Type B pancreatic cell (in vitro differentiated cells): ENCODE measurements at regions not wholly inside any gene's neighbourhood (a gene's known extent, or its start where the extent isn't known, plus 50 kb on each side); places are given as distances from the start of the nearest gene placed in this dataset.

Source experiments
- DNase-seq: peaks from one replicate; pipeline ENCODE4 v3.0.0; 2021; ENCODE audit warnings: mixed read lengths; ENCODE audit not compliant: unreplicated experiment; ENCODE audit errors: extremely low spot score
- H3K27ac Mint-ChIP-seq: 2 replicates; pipeline ENCODE4 v1.8.0; 2021; ENCODE audit warnings: mild to moderate bottlenecking, mixed read lengths
- H3K27me3 Mint-ChIP-seq: 2 replicates; pipeline ENCODE4 v1.8.0; 2021; ENCODE audit warnings: mixed read lengths
- H3K36me3 Mint-ChIP-seq: 2 replicates; pipeline ENCODE4 v1.8.0; 2021; ENCODE audit warnings: mixed read lengths
- H3K4me1 Mint-ChIP-seq: one replicate; pipeline ENCODE4 v1.8.0; 2021; ENCODE audit warnings: mixed read lengths; ENCODE audit not compliant: unreplicated experiment
- H3K4me3 Mint-ChIP-seq: 2 replicates; pipeline ENCODE4 v1.8.0; 2021; ENCODE audit warnings: mild to moderate bottlenecking, mixed read lengths
- H3K9me3 Mint-ChIP-seq: 2 replicates; pipeline ENCODE4 v1.8.0; 2021; ENCODE audit warnings: mixed read lengths
- CTCF ChIP-seq: fragments of 200-600 bp; sonication (generic); conservative IDR thresholded peaks from 2 replicates; pipeline ENCODE4 v1.5.0; 2021; ENCODE audit warnings: antibody characterized with exemption, mild to moderate bottlenecking

- H3K27me3 Mint-ChIP-seq: peaks cover 11% of the 10 kb centered on the region
- no peak overlapping the region for H3K4me3 Mint-ChIP-seq
- no peak for DNase-seq
- H3K9me3 Mint-ChIP-seq: no peaks in the 10 kb centered on the region
- H3K36me3 Mint-ChIP-seq: no peaks in the 10 kb centered on the region
- no peak overlapping the region for H3K27ac Mint-ChIP-seq
- peaks cover 12% of the 10 kb centered on the region for H3K4me1 Mint-ChIP-seq
- TF ChIP-seq CTCF: no peak
These were observed 70.8 kb downstream of the ZNF648 start for GRCh38 chr1:181990728-181991127.

GRCh38 chr1:181989261-181989920, 72.1 kb downstream of the ZNF648 start:
- Mint-ChIP-seq H3K9me3 (no peaks in the 10 kb centered on the region), H3K4me1 (peaks cover 12% of the 10 kb centered on the region), H3K27me3 (peaks cover 11% of the 10 kb centered on the region), H3K36me3 (no peaks in the 10 kb centered on the region), H3K27ac (no peak overlapping the region), H3K4me3 (no peak overlapping the region)
- TF ChIP-seq CTCF: no peak
- DNase-seq: no peak

DNA sequence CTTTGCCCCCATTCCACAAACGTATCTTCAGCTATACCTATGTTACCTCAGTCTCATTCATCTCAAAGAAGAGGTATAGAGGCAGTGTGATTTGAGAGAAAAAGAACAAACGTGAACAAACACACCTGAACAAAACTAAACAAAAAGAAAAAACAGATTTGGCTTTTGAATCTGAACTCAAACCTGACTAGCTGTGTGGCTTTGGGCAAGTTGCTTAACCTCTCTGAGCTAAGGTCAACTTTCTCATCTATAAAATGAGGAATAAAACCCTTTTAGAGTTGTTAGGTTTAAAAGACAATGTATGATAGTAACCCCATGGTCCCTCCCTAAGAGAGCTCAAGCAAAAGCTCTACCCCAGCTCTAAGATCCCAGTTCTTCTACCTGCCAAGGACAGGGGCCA, 73.5 kb downstream of the ZNF648 start:
- no peak for TF ChIP-seq CTCF
- Mint-ChIP-seq H3K4me3 (no peak overlapping the region), H3K4me1 (peaks cover 12% of the 10 kb centered on the region), H3K27ac (no peak overlapping the region), H3K9me3 (no peaks in the 10 kb centered on the region), H3K27me3 (peaks cover 11% of the 10 kb centered on the region), H3K36me3 (no peaks in the 10 kb centered on the region)
- no peak for DNase-seq

DNA sequence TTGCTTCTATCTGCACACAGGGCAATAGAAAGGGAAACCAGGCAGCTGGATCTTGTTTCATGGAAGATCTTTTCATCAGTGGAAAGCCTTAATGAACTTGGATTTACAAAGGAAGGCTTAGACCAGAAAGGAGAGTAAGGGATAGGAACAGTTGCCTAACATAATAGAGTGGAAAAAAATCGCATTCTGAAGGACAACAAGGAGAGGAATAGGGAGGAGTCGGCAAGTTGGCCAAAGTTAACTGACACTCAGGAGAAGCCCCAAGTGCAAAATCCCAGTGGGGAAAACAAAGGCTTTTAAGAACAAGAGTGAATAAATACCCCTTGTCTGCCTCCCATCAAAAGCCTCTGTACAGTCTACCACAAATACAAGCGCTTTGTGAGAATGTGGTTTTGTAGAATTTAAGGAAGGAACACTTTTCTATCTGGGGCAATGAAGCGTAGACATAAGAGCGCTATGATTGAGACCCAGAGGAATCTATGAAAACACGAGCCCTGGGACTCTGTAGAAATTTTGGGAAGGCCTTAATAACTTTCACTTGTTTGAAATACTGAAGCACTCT, 74.1 kb downstream of the ZNF648 start:
- DNase-seq: no peak
- no peaks in the 10 kb centered on the region for H3K36me3 Mint-ChIP-seq

DNA sequence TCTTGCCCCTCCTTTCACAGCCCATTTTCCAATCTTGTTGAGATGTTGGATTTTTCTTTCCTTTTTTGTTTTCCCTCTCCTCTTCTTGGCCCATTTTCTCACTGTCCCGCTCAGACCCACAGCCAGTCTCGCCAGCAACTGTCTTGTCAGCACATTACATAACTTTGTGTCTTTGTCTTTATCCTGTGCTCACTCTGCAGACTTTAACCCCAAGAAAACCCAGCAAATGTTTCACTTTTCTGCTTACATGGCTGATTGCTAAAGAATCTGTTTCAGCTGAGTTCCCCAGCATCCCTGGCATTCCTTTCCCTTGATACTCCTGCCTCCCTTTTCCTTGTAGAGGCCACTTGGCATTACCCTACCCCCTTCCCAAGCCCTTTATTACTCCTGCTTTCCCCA, 74.6 kb downstream of the ZNF648 start:
- Mint-ChIP-seq H3K9me3 (no peaks in the 10 kb centered on the region), H3K27ac (no peak overlapping the region), H3K4me3 (no peak overlapping the region), H3K36me3 (no peaks in the 10 kb centered on the region), H3K4me1 (peaks cover 12% of the 10 kb centered on the region), H3K27me3 (peaks cover 16% of the 10 kb centered on the region)
- DNase-seq: no peak
- TF ChIP-seq CTCF: no peak

More for the DNA sequence above, 74.1 kb downstream of the ZNF648 start:
- Mint-ChIP-seq H3K4me1 (peaks cover 12% of the 10 kb centered on the region), H3K4me3 (no peak overlapping the region), H3K27ac (no peak overlapping the region), H3K27me3 (peaks cover 16% of the 10 kb centered on the region), H3K9me3 (no peaks in the 10 kb centered on the region)
- TF ChIP-seq CTCF: no peak
